Hindlimb muscle (tissue), 1 donor: ENCODE measurements at regions not wholly inside any gene's neighbourhood (a gene's known extent, or its start where the extent isn't known, plus 50 kb on each side); places are given as distances from the start of the nearest gene placed in this dataset.

Source experiments
- DNase-seq: peaks from one replicate; pipeline ENCODE4 v3.0.0-alpha.2; 2013

DNA sequence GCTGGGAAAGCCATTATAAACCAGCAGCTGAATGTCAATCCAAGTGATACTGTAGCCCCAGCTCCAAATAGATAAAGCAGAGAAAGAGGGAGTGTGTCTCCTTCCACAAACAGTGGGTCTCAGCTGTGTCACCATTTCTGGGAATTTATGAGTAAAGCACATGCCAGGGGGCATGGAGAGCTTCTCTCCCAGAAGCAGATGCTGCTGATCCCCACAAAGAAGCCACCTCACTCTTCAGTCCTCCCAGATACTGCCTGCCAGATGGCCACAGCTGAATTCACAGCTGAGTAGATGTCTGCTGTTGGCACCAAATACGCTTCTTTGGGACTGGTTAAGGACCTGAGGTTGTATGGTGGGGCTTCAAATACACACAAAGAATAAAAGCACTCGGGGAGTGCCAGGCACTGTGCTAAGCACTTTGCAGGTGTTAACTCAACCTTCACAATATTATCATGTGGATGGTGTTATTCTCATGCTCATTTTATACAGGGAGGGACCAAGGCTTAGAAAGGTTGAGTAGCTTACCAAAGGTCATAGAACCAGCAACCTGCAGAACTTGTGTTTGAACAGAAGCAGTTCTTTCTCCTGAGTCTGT is 298.3 kb downstream of the CDH11 start:
- no peak for DNase-seq

DNA sequence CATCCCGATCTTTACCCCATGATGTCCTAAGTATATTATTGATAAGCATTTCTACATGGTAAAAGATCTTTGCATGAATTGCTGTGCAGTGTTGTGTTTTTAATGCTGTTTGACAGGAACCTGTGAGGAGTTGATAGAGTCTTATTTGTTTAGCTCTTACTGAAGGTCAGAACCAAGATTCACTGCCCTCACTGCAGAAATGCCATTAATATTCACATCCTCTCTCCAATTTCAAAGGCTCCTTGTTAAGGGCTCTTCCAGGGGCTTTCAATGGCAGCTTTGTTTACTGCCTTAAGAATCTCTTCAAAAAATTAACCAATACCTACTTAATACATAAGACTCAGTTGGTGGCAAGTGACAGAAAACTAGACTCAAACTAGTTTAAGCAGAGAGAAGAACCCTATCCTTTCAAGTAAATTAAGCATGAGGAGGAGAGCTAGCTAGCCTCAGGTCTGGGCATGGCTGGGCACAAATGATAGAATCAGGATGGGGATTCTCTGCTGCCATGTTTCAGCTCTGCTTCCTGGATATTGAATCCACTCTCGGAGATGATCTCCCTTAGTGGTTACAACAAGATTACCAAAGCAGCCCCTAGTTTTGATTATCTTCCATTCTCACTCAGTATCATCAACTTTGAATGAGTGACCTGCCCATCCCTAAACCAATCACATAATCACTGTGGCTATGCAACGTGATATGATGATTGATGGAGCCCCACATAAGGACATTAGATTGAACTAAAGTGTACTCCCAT is 311.8 kb downstream of the CDH11 start:
- no peak for DNase-seq

DNA sequence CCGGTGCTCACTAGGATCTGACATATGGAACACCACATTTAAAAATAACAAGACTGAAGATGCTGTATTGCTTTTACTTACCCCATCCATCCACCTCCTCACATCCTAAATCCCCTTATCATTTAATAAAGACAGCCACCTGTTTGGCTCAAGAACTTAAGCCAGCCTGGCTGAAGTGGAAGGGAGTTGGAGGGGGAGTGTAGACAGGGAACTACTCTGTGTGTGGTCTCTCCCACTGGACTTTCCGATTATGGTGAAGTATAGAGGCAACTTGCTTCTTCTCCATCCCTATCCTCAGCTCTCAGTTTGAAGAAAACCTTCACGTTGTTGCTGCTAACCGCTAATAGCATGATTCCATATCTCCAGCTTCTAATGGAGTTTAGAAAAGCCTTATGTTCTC is 313.4 kb downstream of the CDH11 start:
- DNase-seq, result no peak

DNA sequence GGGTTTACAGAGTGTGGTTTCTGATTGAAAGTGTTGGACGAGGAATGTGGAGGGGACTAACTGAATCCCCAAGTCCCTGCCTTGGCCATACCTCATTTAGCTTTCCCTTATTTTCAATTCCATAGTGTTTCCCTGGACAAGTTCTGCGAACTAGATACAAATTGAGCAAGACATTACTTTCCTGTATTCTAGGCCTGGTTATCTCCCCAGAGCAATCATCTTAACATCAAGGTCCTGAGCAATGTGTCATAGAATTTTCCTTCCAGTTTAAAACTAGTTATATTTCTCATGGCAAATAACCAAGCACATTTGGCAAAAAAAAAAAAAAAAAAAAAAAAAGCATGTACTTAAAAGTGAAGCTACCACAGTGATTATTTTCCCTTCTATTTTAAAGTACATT is 330.1 kb downstream of the CDH11 start:
- DNase-seq, result no peak

DNA sequence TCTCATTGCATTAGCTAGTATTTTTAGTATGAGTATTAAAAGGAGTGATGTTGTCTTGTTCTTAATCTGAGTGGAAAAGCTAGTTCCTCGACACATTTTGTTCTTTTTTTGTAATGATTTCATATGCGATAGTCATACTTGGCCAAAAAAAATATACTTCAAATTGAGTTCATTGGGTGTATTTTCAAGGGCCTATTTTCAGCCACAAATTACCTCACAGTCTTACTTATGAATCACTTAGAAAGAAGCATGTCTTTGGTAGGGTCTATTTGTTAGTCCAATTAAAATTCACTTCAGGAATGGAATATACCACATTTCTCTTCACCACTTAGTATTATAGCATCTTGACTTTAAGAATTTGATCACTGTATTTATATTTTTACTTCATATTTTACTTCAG is 337.2 kb downstream of the CDH11 start:
- no peak for DNase-seq

DNA sequence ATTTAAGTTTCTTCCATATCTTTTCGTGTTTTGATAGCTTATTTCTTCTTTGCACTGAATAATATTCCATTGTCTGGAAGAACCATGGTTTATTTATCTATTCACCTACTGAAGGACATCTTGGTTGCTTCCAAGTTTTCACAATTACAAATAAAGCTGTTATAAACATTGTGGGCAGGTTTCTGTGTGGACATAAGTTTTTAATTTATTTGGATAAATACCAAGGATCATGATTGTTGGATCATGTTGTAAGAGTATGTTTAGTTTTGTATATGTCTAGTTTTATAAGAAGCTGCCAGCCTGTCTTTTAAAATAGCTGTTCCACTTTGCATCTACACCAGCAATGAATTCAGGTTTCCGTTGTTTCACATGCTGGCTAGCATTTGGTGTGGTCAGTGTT is 339.4 kb downstream of the CDH11 start:
- no peak for DNase-seq

DNA sequence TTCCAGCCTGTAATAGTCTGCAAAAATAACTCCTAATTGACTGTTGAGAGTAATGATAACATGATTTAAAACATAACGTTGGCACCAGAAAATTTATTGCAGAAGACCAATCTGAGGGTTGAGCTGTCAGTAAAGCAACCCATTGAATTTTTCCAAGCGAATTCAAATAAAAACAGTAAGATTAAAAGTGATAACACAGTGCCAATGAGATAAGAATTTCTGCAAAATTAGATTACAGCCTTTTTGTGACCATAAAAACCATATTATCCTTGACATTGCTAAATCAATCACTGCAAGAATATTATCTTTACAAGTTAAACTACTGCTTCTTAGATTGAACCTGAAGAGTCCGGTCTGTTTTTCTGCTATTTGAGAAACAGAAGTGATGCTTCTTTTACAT is 341.4 kb downstream of the CDH11 start:
- DNase-seq, result no peak

DNA sequence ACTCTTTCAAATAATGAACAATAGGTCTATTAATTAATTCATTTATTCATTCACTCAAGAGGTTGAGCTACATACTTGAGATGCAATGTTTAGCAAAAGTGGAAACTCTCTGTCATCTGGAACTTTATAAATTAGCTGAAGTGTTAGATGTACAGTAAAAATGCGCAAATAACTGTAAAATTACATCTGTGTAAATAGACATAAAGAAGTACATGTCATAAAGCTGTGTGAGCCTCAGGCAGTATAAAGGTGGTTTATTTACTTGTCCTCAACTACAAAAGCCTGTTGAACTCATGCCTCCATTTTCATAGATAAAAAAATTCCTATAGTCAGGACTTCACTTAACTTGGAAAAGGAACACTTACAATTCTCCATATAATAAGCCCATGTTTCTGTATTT is 343.1 kb downstream of the CDH11 start:
- DNase-seq, result no peak

DNA sequence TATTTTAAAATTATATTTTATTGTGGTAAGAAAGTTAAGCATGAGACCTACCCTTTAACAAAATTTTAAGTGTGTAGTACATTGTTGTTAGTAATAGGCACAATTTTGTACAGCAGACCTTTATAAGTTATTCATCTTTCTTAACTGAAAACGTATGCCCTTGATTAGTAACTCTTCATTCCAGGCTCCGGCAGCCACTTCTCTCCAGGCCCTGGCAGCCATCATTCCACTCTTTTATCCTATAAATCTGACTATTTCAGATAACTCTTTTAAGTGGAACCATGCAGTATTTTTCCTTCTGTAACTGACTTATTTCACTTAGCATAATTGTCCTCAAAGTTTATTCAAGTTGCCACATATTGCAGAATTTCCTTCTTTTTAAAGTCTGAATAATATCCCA is 348.2 kb downstream of the CDH11 start:
- DNase-seq, result no peak

DNA sequence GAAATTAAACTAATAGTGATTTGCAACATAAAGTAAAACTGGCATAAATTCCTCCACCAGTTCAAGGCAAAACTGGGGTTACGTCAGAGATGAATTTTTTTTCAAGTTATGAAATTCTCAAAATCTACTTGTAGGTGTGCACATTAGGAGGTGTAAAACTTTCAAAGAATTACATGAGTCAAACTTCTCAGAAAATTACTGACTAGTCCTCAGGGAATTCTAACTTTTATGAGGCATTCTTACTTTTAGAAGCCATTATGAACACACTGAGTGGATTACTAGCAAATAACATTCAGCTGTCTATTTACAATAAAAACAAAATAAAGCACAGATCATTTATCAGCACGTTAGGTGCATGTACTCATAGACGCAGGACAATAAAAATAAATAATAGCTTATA is 348.7 kb downstream of the CDH11 start:
- no peak for DNase-seq

DNA sequence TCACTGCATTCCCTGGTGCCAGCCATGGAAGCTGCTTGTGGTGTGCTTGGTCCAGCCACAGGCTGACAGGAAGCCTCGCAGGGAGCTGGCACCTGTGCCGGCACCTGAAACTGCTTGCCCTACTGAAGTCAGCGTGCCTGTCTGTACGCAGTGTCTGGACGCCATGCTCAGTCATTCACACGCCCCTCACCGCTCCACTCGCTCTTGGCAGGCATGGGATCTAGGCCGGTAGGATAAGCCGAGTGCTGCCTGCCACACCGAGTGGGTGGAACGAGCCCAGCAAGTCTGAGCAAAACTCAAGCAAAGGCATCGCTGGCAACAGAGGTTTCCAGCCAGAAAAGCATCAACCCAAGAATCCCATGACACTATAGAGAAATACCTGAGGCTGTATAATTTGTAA is 350.6 kb downstream of the CDH11 start:
- no peak for DNase-seq

DNA sequence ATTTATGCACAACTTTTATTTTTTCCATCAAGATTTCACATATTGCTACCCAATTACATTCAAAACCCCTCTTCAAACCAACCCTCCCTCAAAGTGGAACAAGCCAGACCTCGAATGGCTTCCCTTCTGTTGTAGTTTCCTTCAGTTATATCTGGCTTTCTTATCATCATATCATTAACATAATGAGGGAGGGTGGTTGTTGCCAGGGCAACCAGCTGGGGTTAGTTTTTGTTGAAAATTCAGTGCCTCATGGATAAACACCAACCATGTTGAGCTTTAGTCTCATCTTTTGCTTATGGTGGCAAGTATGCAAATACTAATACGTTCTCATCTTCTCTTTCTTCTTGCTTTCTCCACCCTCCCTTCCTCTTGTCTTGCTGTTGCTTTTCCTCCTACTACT is 359.7 kb downstream of the CDH11 start:
- DNase-seq, result no peak

DNA sequence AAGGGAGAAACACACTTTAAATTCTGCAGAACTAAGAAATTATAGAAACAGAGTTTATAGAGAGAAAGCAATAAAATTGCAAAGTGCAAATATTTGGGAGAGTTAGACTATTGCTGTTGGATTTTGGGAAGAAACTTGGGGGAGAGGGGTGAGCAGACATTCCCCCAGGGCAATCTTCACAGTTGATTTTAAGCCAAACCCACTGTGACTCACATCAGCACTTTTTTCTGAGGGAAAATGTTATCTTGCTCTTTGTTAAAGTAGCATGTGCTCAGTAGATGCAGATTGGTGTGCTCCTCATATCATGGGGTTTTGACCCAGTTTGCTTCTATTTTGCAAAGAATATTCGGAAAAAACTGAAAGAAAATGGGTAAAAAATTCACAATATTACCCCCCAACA is 367.6 kb downstream of the CDH11 start:
- DNase-seq, result no peak

DNA sequence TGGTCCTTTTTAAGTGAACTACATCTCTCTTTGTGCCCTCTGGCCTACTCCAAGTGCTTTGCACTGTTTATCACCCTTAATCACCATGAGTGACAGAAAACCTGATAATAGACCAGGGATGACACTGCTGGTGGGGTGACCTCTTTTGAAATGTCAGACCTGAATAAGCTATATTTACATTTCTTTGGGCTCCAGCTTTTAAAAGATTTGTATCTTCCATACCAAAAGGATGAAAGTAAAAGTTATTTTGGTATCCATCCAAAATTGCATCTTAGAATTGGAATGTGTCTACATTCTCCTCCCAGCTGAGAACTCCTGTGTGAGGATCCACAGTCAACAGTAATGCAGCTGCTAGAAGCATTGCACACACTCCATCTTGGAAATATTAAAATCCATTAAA is 370.0 kb downstream of the CDH11 start:
- no peak for DNase-seq

DNA sequence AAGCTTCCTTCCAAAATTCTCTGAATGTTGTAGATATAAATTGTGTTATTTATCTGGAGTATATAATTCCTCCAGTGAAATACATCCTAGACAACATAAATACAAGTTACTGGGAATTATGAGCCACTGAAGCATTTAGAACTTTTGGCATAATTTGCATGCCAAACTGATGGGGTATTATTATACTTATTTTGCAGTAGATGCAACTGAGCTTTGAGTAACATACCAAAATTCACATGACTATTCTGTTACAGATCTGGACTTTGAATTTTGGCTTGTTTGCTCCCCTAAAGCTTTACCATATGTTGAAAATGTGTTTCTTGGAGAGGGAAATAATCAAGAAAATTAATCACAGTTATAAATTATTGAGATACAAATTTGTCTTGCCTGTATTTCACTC is 372.5 kb downstream of the CDH11 start:
- no peak for DNase-seq

DNA sequence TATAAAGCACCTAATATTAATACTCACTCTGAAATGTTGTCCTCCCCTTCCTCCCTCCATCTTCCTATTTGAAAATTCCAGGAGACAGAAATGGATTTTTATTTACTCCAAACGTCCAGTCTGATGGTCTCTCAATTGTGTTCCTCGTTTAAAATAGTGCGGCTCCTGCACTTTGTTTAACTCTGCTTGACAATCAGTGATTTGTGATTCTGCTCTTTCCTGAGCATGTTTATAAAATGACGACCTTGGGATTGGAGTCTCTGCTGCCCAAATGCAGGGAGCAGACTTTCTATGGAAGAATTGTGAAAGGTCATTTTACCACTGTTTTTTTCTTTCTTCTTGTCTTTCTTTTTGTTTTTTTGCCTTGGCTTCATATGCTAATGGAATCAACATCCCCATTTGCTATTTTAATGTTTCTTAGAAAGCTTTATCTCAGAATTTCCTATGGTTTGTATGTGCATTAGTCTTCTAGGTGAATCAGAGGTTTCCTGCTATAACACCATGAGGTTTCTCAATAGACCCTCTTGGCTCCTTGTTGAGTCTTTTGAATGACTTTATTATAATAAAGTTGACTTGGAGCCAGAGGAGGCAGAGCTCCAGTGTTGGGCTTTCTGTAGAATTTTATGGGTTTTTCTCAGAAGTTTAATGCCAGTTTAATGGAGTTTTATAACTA is 376.5 kb downstream of the CDH11 start:
- peak; percentile 34 for DNase-seq

DNA sequence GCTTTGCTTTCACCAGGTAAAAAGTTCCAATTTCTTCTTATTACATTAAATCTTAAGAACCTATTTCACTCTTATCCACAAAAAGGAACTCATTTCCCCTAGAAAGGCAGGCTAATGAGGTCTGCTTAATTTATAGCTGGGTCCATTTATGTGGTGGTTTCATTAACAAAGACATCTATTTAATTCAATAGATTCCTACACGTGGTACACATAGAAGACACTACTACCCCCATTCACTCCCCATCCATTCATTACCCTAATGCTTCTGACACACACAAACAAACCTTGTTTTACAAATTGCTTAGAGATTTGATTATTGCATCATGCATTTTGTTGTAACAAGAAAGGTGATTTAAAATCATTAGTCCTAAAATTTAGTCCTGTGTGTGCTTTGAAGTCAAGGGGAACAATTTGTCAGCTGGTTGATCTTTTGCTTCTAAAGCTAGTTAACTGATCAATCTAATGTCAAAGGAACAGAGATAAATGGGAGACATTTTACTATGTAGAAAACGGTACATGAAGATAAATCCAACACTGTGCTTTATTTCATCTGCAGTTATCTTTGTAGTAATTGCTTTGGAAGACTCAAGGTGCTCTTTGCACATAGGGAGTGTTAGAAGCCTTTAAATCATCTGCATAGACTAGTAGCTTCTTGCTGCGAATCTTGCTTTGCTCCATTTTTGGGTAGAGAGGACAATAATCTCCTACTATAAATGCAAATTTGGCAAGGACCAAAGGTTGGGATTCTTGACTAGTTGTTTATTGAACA is 379.2 kb downstream of the CDH11 start:
- DNase-seq, result no peak

DNA sequence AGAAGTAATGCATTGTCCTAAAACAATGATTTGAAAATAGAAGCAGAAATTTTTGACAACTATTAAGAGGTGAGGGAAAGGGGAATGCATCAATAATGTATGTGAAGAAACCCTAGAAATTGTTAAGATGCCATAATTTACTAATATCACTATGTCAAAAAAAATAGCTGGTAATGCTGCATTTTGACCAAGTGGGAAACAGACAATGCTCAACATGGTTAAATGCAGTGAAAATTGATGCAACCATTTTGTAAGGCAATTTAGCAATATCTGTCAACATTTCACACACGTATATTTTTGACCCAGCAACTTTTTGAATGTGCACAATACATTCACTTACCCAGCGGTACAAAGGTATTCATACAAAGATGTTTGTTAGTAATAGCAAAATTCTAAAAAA is 381.6 kb downstream of the CDH11 start:
- no peak for DNase-seq

DNA sequence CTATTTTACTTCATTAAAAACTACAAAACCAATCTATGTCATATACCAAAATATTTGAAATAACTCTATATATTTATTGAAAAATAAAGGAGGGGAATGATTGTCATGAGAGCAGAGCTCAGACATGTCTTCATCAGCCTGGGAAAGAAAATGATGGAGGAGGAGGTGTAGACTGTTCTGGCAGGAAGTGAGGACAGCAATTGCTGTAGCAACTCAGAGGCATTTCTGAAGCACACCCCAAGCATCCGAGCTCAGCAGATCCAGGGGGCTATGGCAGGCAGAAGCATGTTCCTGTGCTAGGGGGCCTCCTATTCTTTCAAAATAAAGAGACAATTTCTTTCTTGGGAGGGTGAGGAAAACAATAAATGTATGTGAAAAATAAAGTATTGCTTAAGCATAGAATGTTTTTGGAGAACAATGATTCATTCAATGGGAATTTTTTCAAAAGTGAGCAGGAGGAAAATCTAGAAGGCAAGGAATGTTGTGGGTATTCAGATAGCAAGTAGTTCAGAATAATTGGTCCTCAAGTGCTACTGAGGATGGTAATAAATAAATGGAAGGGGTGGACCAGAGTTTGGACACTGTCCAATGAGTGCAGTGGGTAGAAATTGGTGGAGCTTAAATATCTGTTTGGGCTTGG is 383.4 kb downstream of the CDH11 start:
- DNase-seq, result no peak

DNA sequence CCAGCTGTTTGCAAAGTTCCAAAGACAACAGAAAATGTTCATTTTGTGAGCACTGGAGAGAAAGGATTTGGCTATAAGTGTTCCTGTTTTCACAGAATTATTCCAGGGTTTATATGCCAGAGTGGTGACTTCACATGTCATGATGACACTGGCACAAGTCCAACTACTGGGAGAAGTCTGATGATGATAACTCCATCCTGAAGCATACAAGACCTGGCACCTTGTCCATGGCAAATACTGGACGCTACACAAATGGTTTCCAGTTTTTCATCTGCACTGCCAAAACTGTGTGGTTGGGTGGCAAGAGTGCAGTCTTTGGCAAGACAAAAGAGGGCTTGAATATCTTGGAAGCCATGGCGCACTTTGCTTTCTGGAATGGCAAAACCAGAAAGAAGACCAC is 385.0 kb downstream of the CDH11 start:
- no peak for DNase-seq

DNA sequence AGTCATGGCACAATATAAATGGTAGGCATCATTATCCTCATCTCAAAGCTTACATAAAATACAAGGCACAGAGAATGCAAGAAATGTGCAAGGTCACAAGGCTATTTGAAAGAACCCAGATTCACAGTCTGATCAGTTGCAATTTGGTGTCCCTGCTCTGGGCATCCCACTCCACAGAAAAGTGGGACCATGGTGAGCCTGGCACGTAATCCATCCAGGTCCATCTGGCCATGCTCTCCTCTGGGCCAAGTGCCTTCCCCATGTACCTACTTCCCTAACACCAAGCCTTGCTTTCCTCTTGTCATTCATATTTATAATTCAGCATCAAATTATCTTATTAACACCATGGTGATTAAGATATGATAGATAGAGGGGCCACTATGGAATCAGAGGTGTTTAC is 390.0 kb downstream of the CDH11 start:
- DNase-seq, result no peak

DNA sequence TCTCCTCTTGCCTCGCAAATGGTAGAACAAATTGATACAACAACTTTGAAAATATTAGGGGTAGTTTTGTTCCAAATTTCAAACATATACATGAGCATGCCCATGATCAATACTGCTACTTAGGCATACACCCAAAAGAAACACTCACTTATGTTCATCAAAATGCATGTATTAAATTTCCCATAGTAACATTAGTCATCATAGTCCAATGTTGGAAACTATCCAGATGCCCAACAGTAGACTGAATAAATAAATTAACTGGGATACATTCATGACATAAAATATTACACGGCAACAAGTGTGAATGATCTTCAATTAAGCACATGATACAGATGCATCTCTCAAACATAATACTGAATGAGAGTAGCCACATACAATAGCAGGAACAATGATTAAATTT is 391.6 kb downstream of the CDH11 start:
- no peak for DNase-seq

DNA sequence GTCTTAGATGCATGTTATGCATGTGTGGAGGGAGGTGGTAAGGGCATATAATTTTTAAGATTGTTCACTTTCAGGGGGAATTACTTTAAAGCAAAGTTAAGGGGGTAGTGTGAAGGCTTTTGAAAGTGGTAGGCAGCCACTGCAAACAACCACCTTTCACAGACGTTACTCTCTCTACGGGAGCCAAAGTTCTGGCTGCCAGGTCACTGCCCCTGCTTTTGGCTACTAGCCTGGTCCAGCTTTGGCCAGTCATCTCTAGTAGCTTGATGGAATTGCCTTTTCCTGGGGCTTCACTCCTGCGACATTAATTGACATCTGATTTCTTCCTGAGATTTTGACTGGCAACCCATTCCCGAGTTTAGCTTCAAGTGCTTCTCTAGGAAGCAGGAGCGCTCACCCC is 397.5 kb downstream of the CDH11 start:
- DNase-seq, result no peak
